Suprapubic skin (tissue), 4 donors: ENCODE measurements at regions not wholly inside any gene's neighbourhood (a gene's known extent, or its start where the extent isn't known, plus 50 kb on each side); places are given as distances from the start of the nearest gene placed in this dataset.

Experiments
- DNase-seq, 2 donors: peaks; one replicate each; pipeline ENCODE4 v3.0.0-alpha.2; 2019; ENCODE audit warnings: low spot score in 2 of 2
- H3K27ac ChIP-seq: fragments of 200-600 bp; sonication (generic); one replicate; pipeline ENCODE4 v1.5.1; 2019
- H3K27me3 ChIP-seq: fragments of 200-600 bp; sonication (generic); one replicate; pipeline ENCODE4 v1.5.1; 2019
- H3K36me3 ChIP-seq: fragments of 200-600 bp; sonication (generic); one replicate; pipeline ENCODE4 v1.5.1; 2019
- H3K4me1 ChIP-seq: fragments of 200-600 bp; sonication (generic); one replicate; pipeline ENCODE4 v1.5.1; 2019
- H3K4me3 ChIP-seq: fragments of 200-600 bp; sonication (generic); one replicate; pipeline ENCODE4 v1.5.1; 2019; ENCODE audit warnings: mild to moderate bottlenecking
- H3K9me3 ChIP-seq: fragments of 200-600 bp; sonication (generic); one replicate; pipeline ENCODE4 v1.5.1; 2019
- CTCF ChIP-seq, 2 donors: fragments of 200-600 bp in 1 of 2; fragments of 450-650 bp in 1 of 2; sonication (generic) in 1 of 2; IDR thresholded peaks; one replicate each; pipeline ENCODE4 v1.5.1; 2016 to 2019; ENCODE audit warnings: antibody characterized with exemption in 2 of 2, mild to moderate bottlenecking in 1 of 2, moderate library complexity in 1 of 2
- EP300 ChIP-seq: sonication (generic); formaldehyde crosslinking; IDR thresholded peaks from one replicate; pipeline ENCODE4 v1.6.1; 2017; ENCODE audit warnings: antibody characterized with exemption
- POLR2A ChIP-seq, 2 donors: fragments of 450-650 bp; IDR thresholded peaks; one replicate each; pipeline ENCODE4 v1.6.1; 2017; ENCODE audit warnings: antibody characterized with exemption in 2 of 2, mild to moderate bottlenecking in 2 of 2, moderate library complexity in 2 of 2
- POLR2AphosphoS5 ChIP-seq, 3 donors: sonication (generic); formaldehyde crosslinking; IDR thresholded peaks; one replicate each; pipeline ENCODE4 v1.6.1; 2017; ENCODE audit warnings: antibody characterized with exemption in 3 of 3
- WGBS: methylation state at CpG from one replicate; pipeline ENCODE4 v1.1.5; 2018; 5-methylcytosine and 5-hydroxymethylcytosine counted together

GRCh38 chr4:32789026-32789608 lies 2068.9 kb downstream of the PCDH7 start:
- TF ChIP-seq EP300, result no peak
- TF ChIP-seq CTCF (IDR thresholded peaks at IDR 0.05), result no peak
- no peak for TF ChIP-seq POLR2AphosphoS5 (IDR thresholded peaks at IDR 0.05)
- H3K27ac ChIP-seq, result no peak overlapping the region
- H3K4me1 ChIP-seq, result no peaks in the 10 kb centered on the region
- no peaks in the 10 kb centered on the region for H3K27me3 ChIP-seq
- no peak overlapping the region for H3K4me3 ChIP-seq
- H3K9me3 ChIP-seq, result no peaks in the 10 kb centered on the region
- no peaks in the 10 kb centered on the region for H3K36me3 ChIP-seq
- DNase-seq, result no peak

GRCh38 chr4:32790803-32791202 lies 2070.6 kb downstream of the PCDH7 start:
- 48% methylated on average over 1 of the region's 1 CpG for WGBS
- Histone ChIP-seq H3K27me3 (no peaks in the 10 kb centered on the region), H3K4me1 (no peaks in the 10 kb centered on the region), H3K9me3 (no peaks in the 10 kb centered on the region), H3K4me3 (no peak overlapping the region), H3K36me3 (no peaks in the 10 kb centered on the region), H3K27ac (no peak overlapping the region)
- TF ChIP-seq CTCF (IDR thresholded peaks at IDR 0.05) (no peak), POLR2A (IDR thresholded peaks at IDR 0.05) (no peak), POLR2AphosphoS5 (IDR thresholded peaks at IDR 0.05) (no peak)
- DNase-seq, result no peak

- Histone ChIP-seq H3K4me3 (no peak overlapping the region), H3K27ac (no peak overlapping the region), H3K9me3 (no peaks in the 10 kb centered on the region), H3K27me3 (no peaks in the 10 kb centered on the region), H3K36me3 (no peaks in the 10 kb centered on the region), H3K4me1 (no peaks in the 10 kb centered on the region)
- DNase-seq, result no peak
- TF ChIP-seq POLR2AphosphoS5 (IDR thresholded peaks at IDR 0.05) (no peak), EP300 (no peak), POLR2A (IDR thresholded peaks at IDR 0.05) (no peak), CTCF (IDR thresholded peaks at IDR 0.05) (no peak)
- WGBS, result 87% methylated on average over 7 of the region's 9 CpGs
Measured at GRCh38 chr4:32798471-32799159, 2078.4 kb downstream of the PCDH7 start.

- Histone ChIP-seq H3K4me1 (no peaks in the 10 kb centered on the region), H3K9me3 (peaks cover 5% of the 10 kb centered on the region), H3K4me3 (no peak overlapping the region), H3K36me3 (no peaks in the 10 kb centered on the region), H3K27ac (no peak overlapping the region), H3K27me3 (no peaks in the 10 kb centered on the region)
- TF ChIP-seq EP300, result no peak
- TF ChIP-seq POLR2AphosphoS5 (IDR thresholded peaks at IDR 0.05), result no peak
- no peak for TF ChIP-seq CTCF (IDR thresholded peaks at IDR 0.05)
- no peak for TF ChIP-seq POLR2A (IDR thresholded peaks at IDR 0.05)
- 43% methylated on average over 2 of the region's 2 CpGs for WGBS
- DNase-seq, result no peak
Measured at GRCh38 chr4:32824336-32824735, 2104.2 kb downstream of the PCDH7 start.

- Histone ChIP-seq H3K4me3 (no peak overlapping the region), H3K9me3 (peaks cover 5% of the 10 kb centered on the region), H3K27ac (no peak overlapping the region), H3K36me3 (no peaks in the 10 kb centered on the region), H3K27me3 (no peaks in the 10 kb centered on the region), H3K4me1 (no peaks in the 10 kb centered on the region)
- TF ChIP-seq POLR2A (IDR thresholded peaks at IDR 0.05), result no peak
- TF ChIP-seq CTCF (IDR thresholded peaks at IDR 0.05), result no peak
- TF ChIP-seq EP300, result no peak
- no peak for TF ChIP-seq POLR2AphosphoS5 (IDR thresholded peaks at IDR 0.05)
- DNase-seq, result no peak
- 86% methylated on average over 3 of the region's 3 CpGs for WGBS
Measured at GRCh38 chr4:32826169-32826568, 2106.0 kb downstream of the PCDH7 start.
